ENCODE measurements at regions not wholly inside any gene's neighbourhood (a gene's known extent, or its start where the extent isn't known, plus 50 kb on each side); places are given as distances from the start of the nearest gene placed in this dataset.

DNA sequence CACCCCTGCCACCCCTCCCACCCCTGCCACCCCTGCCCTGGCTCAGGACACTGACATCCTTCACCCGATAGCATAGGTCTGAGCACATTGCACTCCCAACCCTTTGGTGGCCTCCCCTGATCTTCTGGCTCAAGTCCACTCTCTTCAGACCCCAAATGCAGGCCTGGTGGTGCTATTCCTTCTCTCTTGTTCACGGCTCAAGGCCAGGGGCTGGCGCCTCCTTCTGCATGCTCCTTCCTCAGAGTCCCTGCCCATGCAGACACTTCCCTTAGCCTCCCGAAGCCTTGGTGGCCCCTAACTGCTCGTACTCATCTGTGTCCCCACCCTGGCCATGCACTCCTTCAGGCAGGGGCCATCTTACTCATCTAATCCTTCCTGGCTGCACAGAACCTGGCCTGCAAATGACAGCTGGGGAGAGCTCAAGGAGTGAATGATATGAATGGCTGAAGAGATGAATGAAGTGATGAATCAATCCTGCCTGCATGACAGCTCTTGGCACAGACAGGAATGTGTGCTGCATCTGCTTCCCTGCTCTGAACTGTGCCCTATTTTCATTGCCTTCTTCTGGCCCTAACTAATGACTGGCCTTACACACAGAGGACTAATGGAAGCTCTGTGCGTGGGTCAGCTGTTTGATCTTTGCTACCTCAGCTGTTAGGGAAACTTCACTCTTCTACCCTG lies 290.8 kb downstream of the DYSF start:
- TF ChIP-seq GATA2 (IDR thresholded peaks at IDR 0.05; ENCODE audit: low read depth, low read length) (no peak), GATA3 (IDR thresholded peaks at IDR 0.05; ENCODE audit: low read depth, low read length) (no peak)
